ENCODE measurements at regions not wholly inside any gene's neighbourhood (a gene's known extent, or its start where the extent isn't known, plus 50 kb on each side); places are given as distances from the start of the nearest gene placed in this dataset.

DNA sequence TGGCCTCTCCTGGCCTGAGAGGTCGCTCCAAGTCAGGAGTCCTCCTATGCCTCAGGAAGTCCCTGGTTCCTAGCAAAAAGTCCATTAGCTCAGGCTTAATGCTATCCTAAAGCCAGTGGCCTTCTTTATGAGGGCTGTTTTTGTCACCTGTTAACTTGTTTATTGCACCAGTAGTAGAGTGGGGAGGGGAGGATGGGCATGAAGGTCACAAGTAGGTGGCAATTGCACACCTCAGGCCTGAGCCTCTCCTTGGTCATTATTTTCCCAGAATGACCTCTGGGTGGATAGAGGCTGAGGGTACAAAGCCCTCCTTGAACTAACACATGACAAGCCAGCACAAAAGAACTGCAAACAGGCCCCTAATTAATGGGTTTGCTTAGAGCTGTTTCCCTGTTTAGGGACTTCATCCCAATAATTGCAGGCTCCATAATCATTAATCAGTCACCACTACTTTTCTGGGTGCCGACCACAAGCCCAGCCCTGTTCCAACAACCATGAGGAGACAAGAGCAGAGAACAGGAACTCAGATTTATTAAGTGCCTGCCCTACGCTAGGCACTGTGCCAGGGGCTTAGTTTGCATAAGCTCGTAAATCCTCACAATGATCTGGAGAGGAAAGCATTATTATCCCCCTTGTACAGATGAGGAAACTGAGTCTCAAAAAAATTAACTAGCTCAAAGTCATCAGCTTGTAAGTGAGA is 123.0 kb upstream of the PKDCC start:
- TF ChIP-seq, protein P1, sequence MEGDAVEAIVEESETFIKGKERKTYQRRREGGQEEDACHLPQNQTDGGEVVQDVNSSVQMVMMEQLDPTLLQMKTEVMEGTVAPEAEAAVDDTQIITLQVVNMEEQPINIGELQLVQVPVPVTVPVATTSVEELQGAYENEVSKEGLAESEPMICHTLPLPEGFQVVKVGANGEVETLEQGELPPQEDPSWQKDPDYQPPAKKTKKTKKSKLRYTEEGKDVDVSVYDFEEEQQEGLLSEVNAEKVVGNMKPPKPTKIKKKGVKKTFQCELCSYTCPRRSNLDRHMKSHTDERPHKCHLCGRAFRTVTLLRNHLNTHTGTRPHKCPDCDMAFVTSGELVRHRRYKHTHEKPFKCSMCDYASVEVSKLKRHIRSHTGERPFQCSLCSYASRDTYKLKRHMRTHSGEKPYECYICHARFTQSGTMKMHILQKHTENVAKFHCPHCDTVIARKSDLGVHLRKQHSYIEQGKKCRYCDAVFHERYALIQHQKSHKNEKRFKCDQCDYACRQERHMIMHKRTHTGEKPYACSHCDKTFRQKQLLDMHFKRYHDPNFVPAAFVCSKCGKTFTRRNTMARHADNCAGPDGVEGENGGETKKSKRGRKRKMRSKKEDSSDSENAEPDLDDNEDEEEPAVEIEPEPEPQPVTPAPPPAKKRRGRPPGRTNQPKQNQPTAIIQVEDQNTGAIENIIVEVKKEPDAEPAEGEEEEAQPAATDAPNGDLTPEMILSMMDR (conservative IDR thresholded peaks at IDR 0.05; ENCODE audit: low read depth, low read length), result no peak
- DNase-seq (ENCODE audit: low read depth), result no peak

DNA sequence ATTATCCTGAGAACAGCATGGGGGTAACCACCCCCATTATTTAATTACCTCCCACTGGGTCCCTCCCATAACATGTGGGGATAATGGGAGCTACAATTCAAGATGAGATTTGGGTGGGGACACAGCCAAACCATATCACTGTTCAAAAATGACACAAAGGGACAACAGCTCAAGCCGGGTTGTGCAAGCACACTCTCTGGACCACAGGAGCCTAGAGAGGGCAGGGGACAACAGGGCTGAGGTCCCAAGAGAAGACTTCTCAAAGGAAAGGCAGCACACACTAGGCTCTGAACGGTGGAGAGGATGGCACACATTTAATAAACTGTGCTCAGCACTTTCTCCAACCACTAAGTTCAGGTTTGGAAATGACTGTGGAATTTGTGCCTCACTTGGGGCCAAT is 122.1 kb upstream of the PKDCC start:
- DNase-seq (ENCODE audit: low read depth), result no peak
- no peak overlapping the region for H3K4me3 ChIP-seq (ENCODE audit: low read depth, low read length)
- TF ChIP-seq, protein P1 (conservative IDR thresholded peaks at IDR 0.05; ENCODE audit: low read depth, low read length), result no peak

More for the DNA sequence above, 123.0 kb upstream of the PKDCC start:
- H3K4me3 ChIP-seq (ENCODE audit: low read depth, low read length), result no peak overlapping the region

DNA sequence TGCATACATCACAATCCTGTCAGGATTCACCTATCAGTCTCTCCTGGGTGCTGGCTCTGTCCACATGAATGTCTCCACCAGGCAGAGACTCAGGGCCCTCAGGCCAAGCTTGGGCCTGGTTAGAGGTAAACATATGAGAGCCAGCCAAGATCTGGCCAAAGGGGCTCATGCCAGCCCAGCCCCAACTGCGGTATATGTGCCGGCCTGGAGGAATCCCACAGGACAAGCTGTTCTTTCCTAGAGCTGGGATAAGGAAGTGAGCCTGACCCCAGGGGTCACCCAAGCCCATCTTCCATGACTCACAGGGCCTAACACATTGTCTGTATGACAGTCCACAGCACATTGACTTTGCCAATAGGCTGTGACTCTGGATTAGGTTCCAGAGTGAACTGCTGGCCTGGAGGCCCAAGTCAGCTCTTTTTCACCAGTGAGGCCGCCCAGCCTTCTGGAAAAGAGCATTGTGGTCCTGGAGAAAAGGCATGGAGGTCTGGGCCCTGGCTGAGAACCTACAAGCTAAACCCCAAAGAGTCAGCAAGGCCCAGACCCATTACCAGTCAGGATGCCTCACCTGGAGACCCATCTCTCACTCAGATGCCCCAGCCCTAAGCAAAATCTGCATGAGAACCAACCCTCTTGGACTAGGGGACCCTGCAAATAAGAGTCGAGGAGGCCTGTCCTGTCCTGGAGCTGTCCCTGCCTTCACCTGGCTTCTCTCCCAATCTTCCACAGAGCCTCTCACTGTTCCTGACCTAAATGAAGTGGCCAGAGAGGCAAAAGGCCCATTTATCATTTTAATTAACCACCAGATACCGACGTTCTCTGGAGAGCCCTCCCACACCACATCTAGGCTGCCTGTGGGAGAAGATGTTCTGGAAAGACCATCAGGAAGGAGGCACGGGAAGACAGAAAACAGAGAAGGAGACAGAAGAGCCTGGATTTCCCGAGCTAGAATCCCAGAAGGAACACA is 120.9 kb upstream of the PKDCC start:
- no peak for DNase-seq (ENCODE audit: low read depth)
- TF ChIP-seq, protein P1 (conservative IDR thresholded peaks at IDR 0.05; ENCODE audit: low read depth, low read length), result no peak
- no peak overlapping the region for H3K4me3 ChIP-seq (ENCODE audit: low read depth, low read length)

DNA sequence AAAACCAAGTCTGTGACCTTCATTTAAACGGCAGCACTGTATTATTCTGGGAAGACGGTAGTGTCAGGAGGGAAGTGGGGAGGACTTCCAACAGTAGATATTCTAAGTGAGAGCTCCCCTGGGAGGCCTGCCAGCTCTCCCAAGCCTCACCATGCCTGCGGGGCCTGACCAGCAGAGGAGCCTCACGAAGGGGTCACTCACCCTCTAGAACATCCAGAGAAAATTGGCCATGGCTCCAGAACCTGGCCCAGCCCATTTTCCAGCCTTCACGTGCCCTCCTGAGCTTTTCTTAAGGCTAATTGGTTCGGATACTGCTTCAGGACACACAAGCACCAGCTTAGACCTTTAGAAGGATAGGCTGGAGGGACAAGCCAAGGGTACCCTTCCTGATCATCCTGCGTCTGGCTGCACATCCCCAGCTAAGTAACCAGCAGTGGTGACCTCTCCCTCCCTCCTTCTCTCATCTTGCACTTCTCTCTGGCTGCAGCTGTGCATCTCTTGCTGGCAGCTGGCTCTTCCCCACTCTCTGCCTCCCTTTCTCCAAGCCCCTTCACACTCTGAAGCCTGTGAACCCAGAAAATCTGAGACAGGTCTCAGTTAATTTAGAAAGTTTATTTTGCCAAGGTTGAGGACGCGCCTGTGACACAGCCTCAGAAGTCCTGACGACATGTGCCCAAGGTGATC is 120.1 kb upstream of the PKDCC start:
- TF ChIP-seq, protein P1 (conservative IDR thresholded peaks at IDR 0.05; ENCODE audit: low read depth, low read length), result no peak

DNA sequence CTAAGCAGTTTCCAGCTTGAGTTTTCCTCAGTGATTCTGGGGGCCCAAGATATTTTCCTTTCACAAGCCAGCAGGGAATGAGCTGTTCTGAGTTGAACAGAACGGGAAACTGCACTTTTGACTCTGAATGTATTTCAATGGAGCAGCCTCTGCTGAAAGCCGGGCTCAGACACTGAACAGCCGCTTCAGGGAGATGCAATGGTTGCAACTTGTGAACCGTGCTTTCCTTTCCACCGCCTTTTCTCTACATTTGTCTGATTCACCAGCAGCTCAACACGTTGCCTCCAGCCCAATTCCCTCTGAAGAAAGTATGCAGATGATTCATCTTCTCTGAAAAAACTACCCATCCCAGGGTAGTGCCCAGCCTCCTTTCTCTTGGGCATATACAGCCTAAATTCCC is 119.3 kb upstream of the PKDCC start:
- TF ChIP-seq, protein P1 (conservative IDR thresholded peaks at IDR 0.05; ENCODE audit: low read depth, low read length), result no peak
- peak; percentile 87 for DNase-seq (ENCODE audit: low read depth)
- no peak overlapping the region for H3K4me3 ChIP-seq (ENCODE audit: low read depth, low read length)

More for the DNA sequence above, 120.1 kb upstream of the PKDCC start:
- no peak overlapping the region for H3K4me3 ChIP-seq (ENCODE audit: low read depth, low read length)
- no peak for DNase-seq (ENCODE audit: low read depth)

DNA sequence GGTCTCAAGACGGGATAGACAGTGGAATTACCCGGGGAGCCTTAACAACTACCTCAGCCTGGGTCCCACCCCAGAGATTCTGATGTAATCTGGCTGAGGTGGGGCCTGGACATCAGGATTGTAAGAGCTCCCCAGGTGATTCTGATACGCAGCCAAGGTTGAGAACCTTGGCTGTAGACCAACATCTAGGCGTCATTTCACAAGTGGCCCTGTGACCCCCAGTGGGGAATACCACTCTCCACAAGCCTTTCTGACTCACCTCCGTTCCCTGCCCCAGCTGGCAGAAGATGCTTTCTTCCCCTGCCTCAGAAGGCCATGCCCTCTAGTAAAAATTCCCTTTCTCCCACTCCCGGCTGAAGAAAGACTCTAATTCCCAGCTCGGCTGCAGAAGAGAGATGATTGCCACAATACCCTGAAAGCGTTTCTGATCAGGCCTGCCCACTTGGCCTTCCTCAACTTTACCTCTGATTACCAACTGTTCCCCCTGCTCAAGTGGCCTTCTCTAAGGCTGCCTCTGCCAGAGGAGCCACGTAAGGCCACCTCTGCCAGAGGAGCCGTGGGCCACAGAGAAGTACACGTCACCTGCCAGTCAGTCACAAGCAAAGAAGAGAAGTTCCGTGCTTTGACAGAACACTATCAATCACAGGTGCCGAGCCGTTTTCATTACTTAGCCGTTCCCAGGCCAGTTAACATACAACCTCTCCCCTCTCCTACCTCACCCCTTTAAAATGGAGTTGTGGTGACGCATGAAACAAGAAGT is 116.8 kb upstream of the PKDCC start:
- TF ChIP-seq, protein P1 (conservative IDR thresholded peaks at IDR 0.05; ENCODE audit: low read depth, low read length), result no peak
- DNase-seq (ENCODE audit: low read depth), result peak; percentile 93
- no peak overlapping the region for H3K4me3 ChIP-seq (ENCODE audit: low read depth, low read length)
